HCT116 (cell line): ENCODE measurements at regions not wholly inside any gene's neighbourhood (a gene's known extent, or its start where the extent isn't known, plus 50 kb on each side); places are given as distances from the start of the nearest gene placed in this dataset.

Experiments used
- ATAC-seq: fragments of 200-7000 bp; cut with Tn5 transposase; 2 replicates; pipeline ENCODE4 v1.9.1; 2020; ENCODE audit warnings: mild to moderate bottlenecking, moderate library complexity
- BruUV-seq: library from RNA; stranded (reverse); fragments of 400-500 nt; replicated peaks from 2 replicates; lab custom pipeline; 2021; lab: Mats Ljungman, UMichigan
- CTCF ChIA-PET: fragments of 300-600 bp; sonication (Branson Sonifier 250); formaldehyde crosslinking; loops from one replicate; lab custom pipeline; 2021; ENCODE audit warnings: antibody characterized with exemption; lab: Charles Lee
- POLR2A ChIA-PET: fragments of 300-600, 350-600 bp; sonication (Branson Sonifier 250); formaldehyde crosslinking; loops from one replicate; lab custom pipeline; 2021; ENCODE audit warnings: antibody characterized with exemption; lab: Charles Lee
- RAD21 ChIA-PET, 2 experiments: fragments of 300-600 bp; sonication (Branson Sonifier 250); formaldehyde crosslinking; loops; one replicate each; lab custom pipeline; 2023; ENCODE audit warnings: low total read pairs in 2 of 2; ENCODE audit not compliant: uncharacterized antibody in 2 of 2, unreplicated experiment in 2 of 2, low non-redundant PET in 1 of 2; lab: Charles Lee
- DNase-seq: peaks from one replicate; pipeline ENCODE4 v3.0.0-alpha.2; 2010; ENCODE audit warnings: low read depth, low spot score
- H2AFZ ChIP-seq: fragments of 200-600 bp; shearing (Covaris generic), sonication (generic); 2 replicates; pipeline ENCODE4 v1.6.1; 2017; ENCODE audit warnings: low read depth, mixed run types, mixed read lengths, antibody characterized with exemption, low read length; ENCODE audit not compliant: poor library complexity, severe bottlenecking
- H3K27ac ChIP-seq: 2 replicates; pipeline ENCODE4 v1.5.1; 2012; ENCODE audit warnings: low read depth, low read length
- H3K27me3 ChIP-seq: fragments of 200-600 bp; sonication (generic); 2 replicates; pipeline ENCODE4 v1.6.1; 2016; ENCODE audit warnings: mixed run types, low read length, mixed read lengths; ENCODE audit not compliant: insufficient read depth
- H3K36me3 ChIP-seq, 2 experiments: fragments of 200-500 bp in 1 of 2; fragments of 200-600 bp in 1 of 2; sonication (Bioruptor generic) in 1 of 2; sonication (generic) in 1 of 2; 2 replicates each; pipeline versions ENCODE4 v1.5.1 to v1.6.1; 2014 to 2016; ENCODE audit warnings: low read length in 2 of 2, inconsistent platforms in 1 of 2, mixed read lengths in 1 of 2, mixed run types in 1 of 2; ENCODE audit not compliant: insufficient read depth in 2 of 2, control insufficient read depth in 1 of 2
- H3K4me1 ChIP-seq, 2 experiments: fragments of 200-600 bp in 1 of 2; sonication (generic) in 1 of 2; 2 replicates each; pipeline versions ENCODE4 v1.5.1 to v1.6.1; 2012 to 2017; ENCODE audit warnings: low read length in 2 of 2, inconsistent platforms in 1 of 2, mild to moderate bottlenecking in 1 of 2, mixed read lengths in 1 of 2, mixed run types in 1 of 2, moderate library complexity in 1 of 2; ENCODE audit not compliant: insufficient read depth in 2 of 2, control insufficient read depth in 1 of 2
- H3K4me2 ChIP-seq: fragments of 200-600 bp; sonication (generic); 2 replicates; pipeline ENCODE4 v1.6.1; 2017; ENCODE audit warnings: mixed run types, low read length, mixed read lengths
- H3K4me3 ChIP-seq, 2 experiments: fragments of 200-600 bp in 1 of 2; sonication (generic) in 1 of 2; replicated peaks in 1 of 2; 2 replicates each; pipeline ENCODE4 v1.5.1; 2011 to 2016; ENCODE audit warnings: low read length in 2 of 2, control low read depth in 1 of 2, low read depth in 1 of 2, mild to moderate bottlenecking in 1 of 2, mixed read lengths in 1 of 2, mixed run types in 1 of 2
- H3K79me2 ChIP-seq: fragments of 200-600 bp; sonication (generic); 2 replicates; pipeline ENCODE4 v1.6.1; 2017; ENCODE audit warnings: mild to moderate bottlenecking, mixed run types, low read length, moderate library complexity, mixed read lengths; ENCODE audit not compliant: insufficient read depth
- H3K9ac ChIP-seq: fragments of 200-600 bp; sonication (generic); 2 replicates; pipeline ENCODE4 v1.6.1; 2016; ENCODE audit warnings: low read length, mixed read lengths
- H3K9me2 ChIP-seq: fragments of 200-600 bp; sonication (generic), shearing (Covaris generic); 2 replicates; pipeline ENCODE4 v1.6.1; 2017; ENCODE audit warnings: mixed run types, mild to moderate bottlenecking, moderate library complexity; ENCODE audit not compliant: insufficient read depth
- H3K9me3 ChIP-seq, 2 experiments: fragments of 200-500 bp in 1 of 2; fragments of 200-600 bp in 1 of 2; sonication (Bioruptor generic) in 1 of 2; sonication (generic) in 1 of 2; 2 replicates each; pipeline ENCODE4 v1.6.1; 2014 to 2017; ENCODE audit warnings: low read length in 2 of 2, mixed read lengths in 2 of 2, inconsistent platforms in 1 of 2, low read depth in 1 of 2, mild to moderate bottlenecking in 1 of 2, mixed run types in 1 of 2, moderate library complexity in 1 of 2; ENCODE audit not compliant: control insufficient read depth in 1 of 2, insufficient read depth in 1 of 2
- H4K20me1 ChIP-seq: fragments of 200-600 bp; sonication (generic), shearing (Covaris generic); 2 replicates; pipeline ENCODE4 v1.6.1; 2017; ENCODE audit warnings: mixed run types, mild to moderate bottlenecking, moderate library complexity; ENCODE audit not compliant: insufficient read depth
- CTCF ChIP-seq, 3 experiments: fragments of 200-600 bp in 1 of 3; sonication (generic) in 1 of 3; IDR thresholded peaks in 2 of 3; conservative IDR thresholded peaks in 1 of 3; 2 replicates each; pipeline ENCODE4 v1.5.1; 2012 to 2017; ENCODE audit warnings: low read depth in 2 of 3, low read length in 2 of 3, antibody characterized with exemption in 1 of 3, borderline replicate concordance in 1 of 3, control low read depth in 1 of 3, mild to moderate bottlenecking in 1 of 3, mixed read lengths in 1 of 3, mixed run types in 1 of 3, moderate library complexity in 1 of 3; ENCODE audit not compliant: insufficient read depth in 1 of 3
- POLR2AphosphoS5 ChIP-seq: IDR thresholded peaks from 2 replicates; pipeline ENCODE4 v1.6.1; 2011; ENCODE audit warnings: mild to moderate bottlenecking, low read depth, low read length, moderate library complexity
- RAD21 ChIP-seq: IDR thresholded peaks from 2 replicates; pipeline ENCODE4 v1.6.1; 2012; ENCODE audit warnings: low read depth, mild to moderate bottlenecking
- intact Hi-C: fragments of 100-400 bp; cut with micrococcal nuclease; formaldehyde crosslinking; loops from 2 replicates; pipeline ENCODE4 v1.10.0; 2022

DNA sequence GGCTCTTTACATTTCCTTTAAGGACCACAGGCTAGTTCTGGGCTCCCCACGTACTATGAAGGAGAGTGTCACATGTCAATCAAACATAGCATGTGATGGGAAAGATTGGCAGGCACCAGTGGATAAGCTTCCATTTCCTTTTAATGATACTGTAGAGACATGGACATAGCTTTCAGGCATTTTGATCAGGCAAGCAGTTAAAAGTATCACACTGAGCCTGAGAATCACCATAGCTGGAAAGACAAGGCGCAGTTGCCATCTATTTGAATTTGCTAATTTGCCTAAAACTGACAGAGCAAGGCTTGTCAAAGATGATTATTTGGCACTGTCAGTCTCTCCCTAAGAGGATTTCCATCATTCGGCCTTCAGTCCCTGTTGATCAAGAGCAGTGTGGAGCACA, 263.4 kb upstream of the TAC1 start:
- ChIA-PET RAD21 (no interaction called here), POLR2A (no interaction called here), CTCF (no interaction called here)
- no peaks in the 10 kb centered on the region for H3K9me3 ChIP-seq
- no peak for TF ChIP-seq CTCF (IDR thresholded peaks at IDR 0.05 in 2 of 3, conservative IDR thresholded peaks at IDR 0.05 in 1 of 3; ENCODE audit: borderline replicate concordance in 1 of 3, insufficient read depth in 1 of 3, low read depth in 2 of 3, low read length in 2 of 3)
- no peak overlapping the region for H3K27ac ChIP-seq
- DNase-seq (no peak), ATAC-seq (no peak)
- H3K4me3 ChIP-seq = no peak overlapping the region
- no peaks in the 10 kb centered on the region for H3K4me1 ChIP-seq
- no peak overlapping the region for H3K9ac ChIP-seq
- no peak overlapping the region for H3K4me2 ChIP-seq
- peaks cover 62% of the 10 kb centered on the region for H3K27me3 ChIP-seq
- BruUV-seq = no TSS peak
- no peaks in the 10 kb centered on the region for H3K9me2 ChIP-seq
- no peak overlapping the region for H2AFZ ChIP-seq
- H4K20me1 ChIP-seq = no peaks in the 10 kb centered on the region
- intact Hi-C loops = no loop called here
- H3K79me2 ChIP-seq = no peaks in the 10 kb centered on the region
- H3K36me3 ChIP-seq = no peaks in the 10 kb centered on the region

DNA sequence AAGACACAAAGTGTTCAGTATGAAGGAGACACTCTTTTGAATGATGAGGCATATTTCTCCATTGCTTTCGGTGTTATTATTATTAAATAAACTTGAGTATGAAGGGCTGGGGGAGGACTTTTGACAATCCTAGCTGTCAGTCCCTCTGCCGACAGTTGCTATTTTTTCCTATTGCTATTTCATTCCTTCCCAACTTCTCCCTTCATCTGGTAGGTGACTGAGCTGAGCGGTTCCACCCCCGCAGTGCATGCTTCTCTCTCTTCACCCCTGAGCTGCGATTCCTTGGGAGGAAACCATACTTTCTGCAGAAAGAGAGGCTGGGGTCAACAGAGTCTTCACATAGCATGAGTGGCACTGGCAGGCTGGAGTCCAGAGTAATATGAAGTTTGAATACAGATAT, 261.2 kb upstream of the TAC1 start:
- Histone ChIP-seq H3K9ac (no peak overlapping the region), H3K9me3 (no peaks in the 10 kb centered on the region), H3K27me3 (peaks cover 57% of the 10 kb centered on the region), H4K20me1 (no peaks in the 10 kb centered on the region), H3K9me2 (no peaks in the 10 kb centered on the region), H2AFZ (no peak overlapping the region), H3K4me3 (no peak overlapping the region), H3K79me2 (no peaks in the 10 kb centered on the region), H3K27ac (no peak overlapping the region), H3K4me1 (no peaks in the 10 kb centered on the region), H3K4me2 (no peak overlapping the region), H3K36me3 (no peaks in the 10 kb centered on the region)
- intact Hi-C loops = no loop called here
- ChIA-PET CTCF (no interaction called here), RAD21 (no interaction called here), POLR2A (no interaction called here)
- TF ChIP-seq POLR2AphosphoS5 (no peak), RAD21 (no peak)
- DNase-seq = no peak
- BruUV-seq = no TSS peak
- ATAC-seq = no peak
